Esophagus muscularis mucosa (tissue), 4 donors: ENCODE measurements at regions not wholly inside any gene's neighbourhood (a gene's known extent, or its start where the extent isn't known, plus 50 kb on each side); places are given as distances from the start of the nearest gene placed in this dataset.

Source experiments
- CTCF ChIP-seq, 3 experiments: fragments of 200-600 bp in 2 of 3; fragments of 450-650 bp in 1 of 3; sonication (generic) in 2 of 3; IDR thresholded peaks; one replicate each; pipeline ENCODE4 v1.5.1; 2017 to 2019; ENCODE audit warnings: antibody characterized with exemption in 3 of 3, mild to moderate bottlenecking in 2 of 3, moderate library complexity in 1 of 3
- EP300 ChIP-seq: sonication (generic); formaldehyde crosslinking; IDR thresholded peaks from one replicate; pipeline ENCODE4 v1.6.1; 2017; ENCODE audit warnings: antibody characterized with exemption
- POLR2A ChIP-seq: fragments of 450-650 bp; IDR thresholded peaks from one replicate; pipeline ENCODE4 v1.6.1; 2017; ENCODE audit warnings: antibody characterized with exemption, moderate library complexity, mild to moderate bottlenecking, low read depth
- POLR2AphosphoS5 ChIP-seq, 2 donors: sonication (generic); formaldehyde crosslinking; IDR thresholded peaks; one replicate each; pipeline ENCODE4 v1.6.1; 2017; ENCODE audit warnings: antibody characterized with exemption in 2 of 2

DNA sequence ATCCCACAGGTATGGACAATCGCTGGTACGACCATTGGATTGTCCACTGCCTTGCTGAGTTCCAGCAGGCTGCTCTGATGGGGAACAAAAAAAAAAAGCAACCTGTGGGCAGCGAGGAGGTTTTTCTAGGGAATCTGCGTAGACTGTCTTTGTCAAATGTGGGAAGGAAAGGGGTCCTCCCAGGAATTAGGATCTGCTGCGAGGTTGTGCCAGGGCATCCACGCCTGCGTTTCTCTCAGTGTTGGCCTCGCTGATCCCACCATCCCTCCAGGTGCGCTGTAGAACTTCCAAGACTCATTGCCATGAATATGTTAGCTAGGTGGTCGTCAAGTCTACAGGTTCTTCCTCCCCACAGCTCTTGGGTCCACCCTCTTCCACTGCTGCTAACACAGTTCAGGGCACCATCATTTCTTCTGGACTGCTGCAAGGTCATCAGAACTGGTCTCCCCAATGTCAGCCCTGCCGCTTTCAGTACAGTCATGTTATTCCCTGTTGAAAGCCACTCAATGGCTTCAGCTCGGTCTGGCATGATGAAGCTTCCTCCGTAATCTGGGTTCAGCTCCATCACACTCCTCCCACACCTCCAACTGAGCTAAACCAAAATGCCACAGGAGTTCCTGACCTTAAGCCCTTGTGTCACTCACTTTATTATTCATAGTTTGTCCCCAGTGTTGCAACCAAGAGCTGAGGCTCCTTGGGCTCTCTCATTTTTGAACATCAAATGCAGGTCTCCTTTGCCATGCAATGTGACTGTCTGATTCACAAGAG is 79.5 kb upstream of the DMRT1 start:
- TF ChIP-seq CTCF (IDR thresholded peaks at IDR 0.05) (no peak), POLR2A (no peak), POLR2AphosphoS5 (IDR thresholded peaks at IDR 0.05) (no peak), EP300 (no peak)
